HG02798 (cell line): ENCODE measurements at regions not wholly inside any gene's neighbourhood (a gene's known extent, or its start where the extent isn't known, plus 50 kb on each side); places are given as distances from the start of the nearest gene placed in this dataset.
A peak's percentile ranks its signal among the peaks of the same experiment; 100 is the strongest.
"Not testable (repeated sequence)": the region's sequence is repeated elsewhere in the genome, so short reads cannot be mapped to it uniquely, and the experiment has no call there.

Experiments
- ATAC-seq: cut with Tn5 transposase; IDR thresholded peaks from one replicate; pipeline ENCODE4 v1.9.1; 2021; ENCODE audit warnings: mild to moderate bottlenecking; ENCODE audit not compliant: unreplicated experiment, poor library complexity

GRCh38 chr2:34808426-34808825 lies 1209.3 kb upstream of the FAM98A start:
- ATAC-seq: no peak

GRCh38 chr2:34806891-34807290 lies 1207.8 kb upstream of the FAM98A start:
- ATAC-seq: no peak

- ATAC-seq: no peak
Measured at GRCh38 chr2:34806396-34806795, 1207.3 kb upstream of the FAM98A start.

GRCh38 chr2:34799556-34799955 lies 1200.5 kb upstream of the FAM98A start:
- no peak for ATAC-seq

GRCh38 chr2:34795586-34795985 lies 1196.5 kb upstream of the FAM98A start:
- ATAC-seq: not testable (repeated sequence)

GRCh38 chr2:34789169-34789568 lies 1190.1 kb upstream of the FAM98A start:
- no peak for ATAC-seq

GRCh38 chr2:34787341-34787740 lies 1188.2 kb upstream of the FAM98A start:
- ATAC-seq: no peak

- no peak for ATAC-seq
Measured at GRCh38 chr2:34785206-34785785, 1186.2 kb upstream of the FAM98A start.

GRCh38 chr2:34784701-34785100 lies 1185.6 kb upstream of the FAM98A start:
- no peak for ATAC-seq

GRCh38 chr2:34750742-34751141 lies 1151.6 kb upstream of the FAM98A start:
- not testable (repeated sequence) for ATAC-seq

GRCh38 chr2:34747643-34748042 lies 1148.5 kb upstream of the FAM98A start:
- no peak for ATAC-seq

- no peak for ATAC-seq
Measured at GRCh38 chr2:34738691-34739090, 1139.6 kb upstream of the FAM98A start.

GRCh38 chr2:34737146-34737545 lies 1138.0 kb upstream of the FAM98A start:
- no peak for ATAC-seq

GRCh38 chr2:34736482-34736881 lies 1137.4 kb upstream of the FAM98A start:
- ATAC-seq: no peak

- no peak for ATAC-seq
Measured at GRCh38 chr2:34734662-34735061, 1135.6 kb upstream of the FAM98A start.

GRCh38 chr2:34734042-34734441 lies 1134.9 kb upstream of the FAM98A start:
- no peak for ATAC-seq

- no peak for ATAC-seq
Measured at GRCh38 chr2:34731292-34731691, 1132.2 kb upstream of the FAM98A start.

- no peak for ATAC-seq
Measured at GRCh38 chr2:34729845-34730244, 1130.7 kb upstream of the FAM98A start.

- ATAC-seq: no peak
Measured at GRCh38 chr2:34724107-34724506, 1125.0 kb upstream of the FAM98A start.

- ATAC-seq: no peak
Measured at GRCh38 chr2:34723683-34724082, 1124.6 kb upstream of the FAM98A start.

- no peak for ATAC-seq
Measured at GRCh38 chr2:34719206-34719605, 1120.1 kb upstream of the FAM98A start.

GRCh38 chr2:34705551-34706247 lies 1106.6 kb upstream of the FAM98A start:
- peak; percentile 77 for ATAC-seq
